K562 (cell line): ENCODE measurements at regions not wholly inside any gene's neighbourhood (a gene's known extent, or its start where the extent isn't known, plus 50 kb on each side); places are given as distances from the start of the nearest gene placed in this dataset. TPM values are rescaled to one million over a fixed set of nuclear protein-coding genes. Genes with fewer than 3 reads are reported as not detected.
A peak's percentile ranks its signal among the peaks of the same experiment; 100 is the strongest.

Experiments used
- EHMT2 ChIP-seq: fragments of 450-650 bp; IDR thresholded peaks from 2 replicates; pipeline ENCODE4 v1.6.1; 2018; ENCODE audit warnings: antibody characterized with exemption
- ELF2 ChIP-seq: fragments of 250-450 bp; sonication (Bioruptor Pico); IDR thresholded peaks from 2 replicates; pipeline ENCODE4 v1.5.0; 2021; ENCODE audit warnings: mild to moderate bottlenecking
- MTA1 ChIP-seq: fragments of 450-650 bp; IDR thresholded peaks from 2 replicates; pipeline ENCODE4 v1.6.1; 2017; ENCODE audit warnings: borderline replicate concordance
- REST ChIP-seq, 2 experiments: fragments of 450-650 bp; formaldehyde crosslinking in 1 of 2; IDR thresholded peaks; 2 replicates each; pipeline versions ENCODE4 v1.4.0 to v1.6.1; 2014 to 2020; ENCODE audit warnings: mild to moderate bottlenecking in 2 of 2, borderline replicate concordance in 1 of 2, low read depth in 1 of 2
- ZNF512 ChIP-seq: IDR thresholded peaks from 2 replicates; pipeline ENCODE4 v1.6.1; 2016; ENCODE audit warnings: missing genetic modification characterization, missing compliant biosample characterization
- small RNA-seq: library from RNA; depleted of rRNA; stranded (forward); fragments of <200 nt; gene quantifications from one replicate; pipeline ENCODE3, GENCODE V24; 2014

GRCh38 chr12:29088611-29089219, 60.4 kb upstream of the FAR2 start (continued):
- peak; percentile 48; the same call in 1 of the 2 replicates for TF ChIP-seq REST (IDR thresholded peaks at IDR 0.05; ENCODE audit: borderline replicate concordance)
- no peak for TF ChIP-seq REST (CRISPR knock-in tag; IDR thresholded peaks at IDR 0.05; ENCODE audit: low read depth)
- TF ChIP-seq EHMT2, result no peak
- no peak for TF ChIP-seq ELF2 (CRISPR knock-in tag)
- no peak for TF ChIP-seq MTA1
- TF ChIP-seq ZNF512 (tag), result peak; percentile 86
- TF ChIP-seq, all 486 proteins: peak for 5

Small RNAs in the stretch of these regions (small RNA-seq; reads per million reads assigned to genes)
- not detected for gene AC024255.1
